ENCODE measurements at regions not wholly inside any gene's neighbourhood (a gene's known extent, or its start where the extent isn't known, plus 50 kb on each side); places are given as distances from the start of the nearest gene placed in this dataset.

- TF ChIP-seq CUX1 (CRISPR knock-in tag; IDR thresholded peaks at IDR 0.05), result no peak
- no peak for TF ChIP-seq FOXA1 (IDR thresholded peaks at IDR 0.05; ENCODE audit: borderline replicate concordance)
- no peak for TF ChIP-seq ZNF398 (CRISPR knock-in tag; IDR thresholded peaks at IDR 0.05)
- TF ChIP-seq SRSF7 (optimal IDR thresholded peaks at IDR 0.05; ENCODE audit: low read depth, low read length), result no peak
- no peak for TF ChIP-seq SMAD1 (IDR thresholded peaks at IDR 0.05; ENCODE audit: low read depth, low read length, partially characterized antibody)
- no peak for TF ChIP-seq MGA (IDR thresholded peaks at IDR 0.05)
- TF ChIP-seq DDX20 (tag; IDR thresholded peaks at IDR 0.05; ENCODE audit: low read depth), result no peak
- TF ChIP-seq PRMT5 (CRISPR knock-in tag; IDR thresholded peaks at IDR 0.05), result no peak
Measured at GRCh38 chr21:28729887-28730286, 262.8 kb downstream of the LTN1 start (continued).
